ENCODE measurements at regions not wholly inside any gene's neighbourhood (a gene's known extent, or its start where the extent isn't known, plus 50 kb on each side); places are given as distances from the start of the nearest gene placed in this dataset.

GRCh38 chrX:100120956-100121355, 289.1 kb downstream of the PCDH19 start:
- DNase-seq: no peak

GRCh38 chrX:100098660-100099375, 311.3 kb downstream of the PCDH19 start:
- DNase-seq: no peak

GRCh38 chrX:100090931-100091330, 319.1 kb downstream of the PCDH19 start:
- DNase-seq: peak in 1 of 51 donors; percentile 0

- no peak for DNase-seq
Observed at GRCh38 chrX:100089724-100090123, 320.3 kb downstream of the PCDH19 start.

- no peak for DNase-seq
Observed at GRCh38 chrX:100085846-100086245, 324.2 kb downstream of the PCDH19 start.

- no peak for DNase-seq
Observed at GRCh38 chrX:100083211-100083610, 326.9 kb downstream of the PCDH19 start.

- DNase-seq: no peak
Observed at GRCh38 chrX:100081503-100081902, 328.6 kb downstream of the PCDH19 start.

- no peak for DNase-seq
Observed at GRCh38 chrX:100076031-100076430, 334.0 kb downstream of the PCDH19 start.

- DNase-seq: no peak
Observed at GRCh38 chrX:100072336-100072735, 337.7 kb downstream of the PCDH19 start.

GRCh38 chrX:100070334-100070849, 339.7 kb downstream of the PCDH19 start:
- DNase-seq: no peak

GRCh38 chrX:100048156-100048555, 361.9 kb downstream of the PCDH19 start:
- DNase-seq: no peak

Data from hypothalamus (tissue), 51 donors.